ENCODE measurements at regions not wholly inside any gene's neighbourhood (a gene's known extent, or its start where the extent isn't known, plus 50 kb on each side); places are given as distances from the start of the nearest gene placed in this dataset.

DNA sequence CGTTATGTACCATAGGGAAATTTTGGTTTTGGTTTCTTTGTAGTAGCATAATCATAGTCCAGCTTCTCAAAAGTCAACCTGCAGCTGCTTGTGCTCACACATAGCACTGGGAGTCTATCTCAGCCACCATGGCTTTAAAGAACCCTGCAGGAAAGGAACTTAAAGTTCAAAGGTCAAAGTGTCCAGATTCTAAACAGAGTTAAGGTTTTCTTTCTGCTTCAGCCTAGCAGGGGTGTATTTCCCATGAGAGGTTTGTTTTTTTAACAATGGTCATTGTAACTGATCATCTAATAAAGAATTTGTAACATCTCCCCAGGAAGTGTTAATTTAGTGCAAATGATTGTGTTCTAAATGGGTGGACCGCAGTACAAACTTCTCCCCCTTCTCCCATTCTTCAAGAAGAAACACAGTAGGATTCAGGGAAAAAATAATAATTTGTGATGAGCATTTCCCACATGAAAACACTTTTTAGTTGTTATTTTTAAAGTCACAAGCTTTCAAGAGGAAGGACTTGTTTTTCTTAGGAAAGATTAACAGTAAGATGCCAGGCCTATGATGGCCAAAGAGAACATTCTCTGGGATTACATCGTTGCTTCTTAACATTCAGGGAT, 168.0 kb downstream of the EFNB2 start:
- TF ChIP-seq, protein P1, sequence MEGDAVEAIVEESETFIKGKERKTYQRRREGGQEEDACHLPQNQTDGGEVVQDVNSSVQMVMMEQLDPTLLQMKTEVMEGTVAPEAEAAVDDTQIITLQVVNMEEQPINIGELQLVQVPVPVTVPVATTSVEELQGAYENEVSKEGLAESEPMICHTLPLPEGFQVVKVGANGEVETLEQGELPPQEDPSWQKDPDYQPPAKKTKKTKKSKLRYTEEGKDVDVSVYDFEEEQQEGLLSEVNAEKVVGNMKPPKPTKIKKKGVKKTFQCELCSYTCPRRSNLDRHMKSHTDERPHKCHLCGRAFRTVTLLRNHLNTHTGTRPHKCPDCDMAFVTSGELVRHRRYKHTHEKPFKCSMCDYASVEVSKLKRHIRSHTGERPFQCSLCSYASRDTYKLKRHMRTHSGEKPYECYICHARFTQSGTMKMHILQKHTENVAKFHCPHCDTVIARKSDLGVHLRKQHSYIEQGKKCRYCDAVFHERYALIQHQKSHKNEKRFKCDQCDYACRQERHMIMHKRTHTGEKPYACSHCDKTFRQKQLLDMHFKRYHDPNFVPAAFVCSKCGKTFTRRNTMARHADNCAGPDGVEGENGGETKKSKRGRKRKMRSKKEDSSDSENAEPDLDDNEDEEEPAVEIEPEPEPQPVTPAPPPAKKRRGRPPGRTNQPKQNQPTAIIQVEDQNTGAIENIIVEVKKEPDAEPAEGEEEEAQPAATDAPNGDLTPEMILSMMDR (IDR thresholded peaks at IDR 0.05; ENCODE audit: low read depth, low read length), result no peak
- Histone ChIP-seq H3K4me3 (no peak overlapping the region), H3K9me3 (ENCODE audit: low read depth) (no peaks in the 10 kb centered on the region), H3K36me3 (no peaks in the 10 kb centered on the region), H3K27ac (no peak overlapping the region), H3K4me1 (ENCODE audit: low read depth) (no peaks in the 10 kb centered on the region), H3K27me3 (no peaks in the 10 kb centered on the region)
- DNase-seq (ENCODE audit: low read depth in 1 of 2, low spot score in 1 of 2), result no peak

- Histone ChIP-seq H3K4me1 (ENCODE audit: low read depth) (no peaks in the 10 kb centered on the region), H3K27me3 (no peaks in the 10 kb centered on the region), H3K27ac (no peak overlapping the region), H3K36me3 (no peaks in the 10 kb centered on the region), H3K4me3 (no peak overlapping the region), H3K9me3 (ENCODE audit: low read depth) (no peaks in the 10 kb centered on the region)
- no peak for DNase-seq (ENCODE audit: low read depth in 1 of 2, low spot score in 1 of 2)
- TF ChIP-seq, protein P1 (IDR thresholded peaks at IDR 0.05; ENCODE audit: low read depth, low read length), result no peak
These were observed 172.8 kb downstream of the EFNB2 start for GRCh38 chr13:106362707-106363106.

DNA sequence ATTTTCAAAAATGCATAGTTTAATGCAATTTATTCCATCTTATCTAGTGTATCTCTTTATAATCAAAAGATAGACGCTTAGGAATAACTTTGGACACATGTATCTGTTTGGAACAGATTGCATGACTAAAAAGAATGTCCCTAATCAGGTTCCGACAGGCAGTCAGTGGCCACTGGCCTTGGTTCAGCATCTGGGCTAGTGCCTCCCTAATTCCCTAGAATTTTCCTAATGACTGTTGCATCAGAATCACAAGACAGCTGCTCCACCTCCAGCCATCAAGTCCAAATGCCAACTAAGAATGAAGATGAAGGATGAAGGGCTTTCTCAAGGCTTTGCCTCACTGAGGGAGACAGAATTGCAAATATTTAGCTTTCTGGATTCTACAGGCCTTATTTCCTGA, 173.8 kb downstream of the EFNB2 start:
- no peaks in the 10 kb centered on the region for H3K36me3 ChIP-seq
- no peak overlapping the region for H3K4me3 ChIP-seq
- H3K4me1 ChIP-seq (ENCODE audit: low read depth), result no peaks in the 10 kb centered on the region
- TF ChIP-seq, protein P1 (IDR thresholded peaks at IDR 0.05; ENCODE audit: low read depth, low read length), result no peak
- DNase-seq (ENCODE audit: low read depth in 1 of 2, low spot score in 1 of 2), result peak in 1 of 2 donors; percentile 26
- no peaks in the 10 kb centered on the region for H3K9me3 ChIP-seq (ENCODE audit: low read depth)
- no peaks in the 10 kb centered on the region for H3K27me3 ChIP-seq
- H3K27ac ChIP-seq, result no peak overlapping the region

- no peaks in the 10 kb centered on the region for H3K9me3 ChIP-seq (ENCODE audit: low read depth)
- no peak overlapping the region for H3K27ac ChIP-seq
- no peak overlapping the region for H3K4me3 ChIP-seq
- TF ChIP-seq, protein P1 (IDR thresholded peaks at IDR 0.05; ENCODE audit: low read depth, low read length), result no peak
- no peaks in the 10 kb centered on the region for H3K27me3 ChIP-seq
- H3K4me1 ChIP-seq (ENCODE audit: low read depth), result no peaks in the 10 kb centered on the region
- H3K36me3 ChIP-seq, result no peaks in the 10 kb centered on the region
- peak in 1 of 2 donors; percentile 35 for DNase-seq (ENCODE audit: low read depth in 1 of 2, low spot score in 1 of 2)
These were observed 178.3 kb downstream of the EFNB2 start for GRCh38 chr13:106357198-106357597.

DNA sequence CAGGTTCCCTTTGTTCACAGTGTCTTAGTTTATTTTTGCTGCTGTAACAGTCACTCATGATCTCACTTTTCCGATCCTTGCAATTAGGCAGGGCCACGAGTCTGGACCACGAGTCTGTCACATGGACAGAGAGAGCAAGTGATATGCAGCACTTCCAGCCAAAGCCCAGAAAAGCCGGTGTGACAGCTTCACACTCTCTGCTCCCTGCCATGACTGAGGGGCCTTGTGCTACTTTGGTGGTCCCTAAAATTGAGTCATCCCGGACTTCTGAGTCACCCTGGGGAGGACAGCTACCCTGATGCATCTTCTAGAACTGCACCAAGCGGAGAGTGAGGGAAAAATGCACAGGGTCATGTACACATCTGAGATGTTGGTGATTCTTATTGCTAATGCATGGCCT, 179.6 kb downstream of the EFNB2 start:
- Histone ChIP-seq H3K27me3 (no peaks in the 10 kb centered on the region), H3K27ac (no peak overlapping the region), H3K36me3 (no peaks in the 10 kb centered on the region), H3K9me3 (ENCODE audit: low read depth) (no peaks in the 10 kb centered on the region), H3K4me1 (ENCODE audit: low read depth) (no peaks in the 10 kb centered on the region), H3K4me3 (no peak overlapping the region)
- no peak for DNase-seq (ENCODE audit: low read depth in 1 of 2, low spot score in 1 of 2)
- TF ChIP-seq, protein P1 (IDR thresholded peaks at IDR 0.05; ENCODE audit: low read depth, low read length), result no peak

Data from cardiac muscle cell (in vitro differentiated cells and primary cell).